Limb (tissue), 2 donors: ENCODE measurements at regions not wholly inside any gene's neighbourhood (a gene's known extent, or its start where the extent isn't known, plus 50 kb on each side); places are given as distances from the start of the nearest gene placed in this dataset.

ENCODE experiments used
- DNase-seq, 2 donors: peaks; one replicate each; pipeline ENCODE4 v3.0.0-alpha.2; 2016; ENCODE audit errors: extremely low spot score in 2 of 2

- DNase-seq = no peak
Measured at GRCh38 chr12:70151993-70152392, 91.2 kb upstream of the CNOT2 start.

- no peak for DNase-seq
Measured at GRCh38 chr12:70154087-70154638, 89.1 kb upstream of the CNOT2 start.

GRCh38 chr12:70154960-70155589 lies 88.2 kb upstream of the CNOT2 start:
- no peak for DNase-seq

- no peak for DNase-seq
Measured at GRCh38 chr12:70157099-70157498, 86.1 kb upstream of the CNOT2 start.

- no peak for DNase-seq
Measured at GRCh38 chr12:70165450-70165849, 77.8 kb upstream of the CNOT2 start.

- no peak for DNase-seq
Measured at GRCh38 chr12:70176290-70176689, 66.9 kb upstream of the CNOT2 start.

- DNase-seq = no peak
Measured at GRCh38 chr12:70177631-70178030, 65.6 kb upstream of the CNOT2 start.

GRCh38 chr12:70178038-70178437 lies 65.2 kb upstream of the CNOT2 start:
- DNase-seq = no peak

- DNase-seq = peak in 1 of 2 donors; percentile 31
Measured at GRCh38 chr12:70180130-70180529, 63.1 kb upstream of the CNOT2 start.

GRCh38 chr12:70185301-70185700 lies 57.9 kb upstream of the CNOT2 start:
- DNase-seq = no peak

- no peak for DNase-seq
Measured at GRCh38 chr12:70186436-70186835, 56.8 kb upstream of the CNOT2 start.

GRCh38 chr12:70190262-70191010 lies 52.8 kb upstream of the CNOT2 start:
- no peak for DNase-seq
